ENCODE measurements at regions not wholly inside any gene's neighbourhood (a gene's known extent, or its start where the extent isn't known, plus 50 kb on each side); places are given as distances from the start of the nearest gene placed in this dataset.

DNA sequence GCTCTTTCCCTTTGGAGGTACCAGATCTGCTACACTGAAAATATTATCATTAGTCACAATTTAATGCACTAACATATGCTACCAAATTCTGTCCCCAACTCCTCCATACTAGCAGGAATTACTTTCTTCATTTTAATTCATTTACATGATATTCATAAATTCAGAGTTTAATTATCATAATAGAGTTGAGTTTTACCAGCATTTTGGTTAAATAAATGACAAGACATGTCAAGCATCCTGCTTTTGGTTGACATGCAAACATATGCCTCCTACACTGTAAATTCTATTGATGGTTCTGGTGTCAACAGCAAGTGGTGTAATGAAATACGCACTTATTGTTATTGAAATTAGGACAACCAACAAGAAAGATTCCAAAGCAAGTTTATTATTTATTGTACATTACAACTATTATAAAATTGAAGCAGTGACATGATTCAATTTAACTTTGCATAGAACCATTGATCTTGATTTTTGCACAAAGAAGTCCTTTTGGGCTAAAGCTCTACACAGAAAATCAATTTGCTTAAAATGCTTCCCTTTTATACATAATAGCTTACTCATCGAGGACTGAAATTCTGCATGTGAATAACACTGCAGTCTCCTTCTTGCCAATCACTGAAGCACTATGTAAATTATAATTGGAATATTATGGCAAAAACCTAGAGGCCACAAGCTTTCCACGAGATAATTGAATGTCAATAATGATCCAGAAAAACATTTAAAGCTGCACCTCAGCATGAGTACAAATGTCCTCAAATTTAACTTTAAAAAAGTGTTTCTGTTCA lies 728.6 kb upstream of the ADGRL2 start:
- TF ChIP-seq CTCF (IDR thresholded peaks at IDR 0.05) (no peak), POLR2A (IDR thresholded peaks at IDR 0.05) (no peak)

All from sigmoid colon (tissue), 3 donors.